Glomerular visceral epithelial cell (primary cell): ENCODE measurements at regions not wholly inside any gene's neighbourhood (a gene's known extent, or its start where the extent isn't known, plus 50 kb on each side); places are given as distances from the start of the nearest gene placed in this dataset.
A peak's percentile ranks its signal among the peaks of the same experiment; 100 is the strongest.

ENCODE experiments used
- DNase-seq: peaks from one replicate; pipeline ENCODE4 v3.0.0-alpha.2; 2016; ENCODE audit errors: extremely low spot score

GRCh38 chr11:130583801-130584211, 135.4 kb downstream of the ADAMTS15 start:
- no peak for DNase-seq

- DNase-seq, result peak; percentile 39
Measured at GRCh38 chr11:130585545-130585944, 137.1 kb downstream of the ADAMTS15 start.

GRCh38 chr11:130587658-130588057, 139.2 kb downstream of the ADAMTS15 start:
- no peak for DNase-seq

- peak; percentile 41 for DNase-seq
Measured at GRCh38 chr11:130588471-130588870, 140.0 kb downstream of the ADAMTS15 start.

- no peak for DNase-seq
Measured at GRCh38 chr11:130592056-130592455, 143.6 kb downstream of the ADAMTS15 start.

GRCh38 chr11:130593064-130593463, 144.6 kb downstream of the ADAMTS15 start:
- DNase-seq, result no peak

GRCh38 chr11:130598433-130598832, 150.0 kb downstream of the ADAMTS15 start:
- no peak for DNase-seq

GRCh38 chr11:130599073-130599654, 150.7 kb downstream of the ADAMTS15 start:
- peak; percentile 20 for DNase-seq

GRCh38 chr11:130600139-130600538, 151.7 kb downstream of the ADAMTS15 start:
- no peak for DNase-seq

GRCh38 chr11:130600616-130601015, 152.2 kb downstream of the ADAMTS15 start:
- DNase-seq, result no peak

- DNase-seq, result peak; percentile 9
Measured at GRCh38 chr11:130601141-130601540, 152.7 kb downstream of the ADAMTS15 start.

GRCh38 chr11:130601764-130602460, 153.5 kb downstream of the ADAMTS15 start:
- no peak for DNase-seq

GRCh38 chr11:130602641-130603334, 154.3 kb downstream of the ADAMTS15 start:
- no peak for DNase-seq

- no peak for DNase-seq
Measured at GRCh38 chr11:130603335-130603906, 155.0 kb downstream of the ADAMTS15 start.

- DNase-seq, result no peak
Measured at GRCh38 chr11:130604606-130605005, 156.2 kb downstream of the ADAMTS15 start.

- peak; percentile 30 for DNase-seq
Measured at GRCh38 chr11:130606178-130606577, 157.7 kb downstream of the ADAMTS15 start.

- peak; percentile 39 for DNase-seq
Measured at GRCh38 chr11:130606781-130607511, 158.5 kb downstream of the ADAMTS15 start.

GRCh38 chr11:130608287-130608686, 159.8 kb downstream of the ADAMTS15 start:
- DNase-seq, result no peak

GRCh38 chr11:130609121-130610035, 160.9 kb downstream of the ADAMTS15 start:
- no peak for DNase-seq

- peak; percentile 77 for DNase-seq
Measured at GRCh38 chr11:130611791-130612251, 163.4 kb downstream of the ADAMTS15 start.
